ENCODE measurements at regions not wholly inside any gene's neighbourhood (a gene's known extent, or its start where the extent isn't known, plus 50 kb on each side); places are given as distances from the start of the nearest gene placed in this dataset.
"Not testable (repeated sequence)": the region's sequence is repeated elsewhere in the genome, so short reads cannot be mapped to it uniquely, and the experiment has no call there.

- H3K9me2 ChIP-seq (ENCODE audit: insufficient read depth); H3K27ac Mint-ChIP-seq; H3K9me3 Mint-ChIP-seq; H3K36me3 ChIP-seq (ENCODE audit: insufficient read depth); H3K36me3 Mint-ChIP-seq (ENCODE audit: low read depth); H3K4me1 ChIP-seq (ENCODE audit: insufficient read depth); ATAC-seq; H4K20me1 ChIP-seq (replicated peaks; ENCODE audit: insufficient read depth); H3K4me3 Mint-ChIP-seq; H3K4me3 ChIP-seq; H3F3A ChIP-seq (replicated peaks; ENCODE audit: low read depth); DNase-seq (ENCODE audit: low spot score); H3K27me3 Mint-ChIP-seq (ENCODE audit: insufficient read depth, low read depth, poor library complexity); H3K4me2 ChIP-seq; H3K27me3 ChIP-seq (ENCODE audit: insufficient read depth); H2AFZ ChIP-seq; H3K27ac ChIP-seq (ENCODE audit: low read depth); H3K79me2 ChIP-seq (replicated peaks; ENCODE audit: insufficient read depth): not testable (repeated sequence)
- peaks cover 18% of the 10 kb centered on the region for H3K4me1 Mint-ChIP-seq
Observed at GRCh38 chr13:24981181-24981803, 114.6 kb upstream of the PABPC3 start.

GRCh38 chr13:24982333-24982999, 113.5 kb upstream of the PABPC3 start:
- no peak overlapping the region for H3K4me3 Mint-ChIP-seq
- H3K4me1 ChIP-seq (ENCODE audit: insufficient read depth), result no peaks in the 10 kb centered on the region
- no peak overlapping the region for H3K27ac Mint-ChIP-seq
- peak; percentile 34; the same call in 2 of the 3 replicates for ATAC-seq
- DNase-seq (ENCODE audit: low spot score), result no peak
- no peaks in the 10 kb centered on the region for H3K9me2 ChIP-seq (ENCODE audit: insufficient read depth)
- H3K27me3 ChIP-seq (ENCODE audit: insufficient read depth), result no peaks in the 10 kb centered on the region
- H3K36me3 Mint-ChIP-seq (ENCODE audit: low read depth), result no peaks in the 10 kb centered on the region
- H3K4me3 ChIP-seq, result no peak overlapping the region
- no peaks in the 10 kb centered on the region for H3K36me3 ChIP-seq (ENCODE audit: insufficient read depth)
- peaks cover 23% of the 10 kb centered on the region for H3K4me1 Mint-ChIP-seq
- no peaks in the 10 kb centered on the region for H3K79me2 ChIP-seq (replicated peaks; ENCODE audit: insufficient read depth)
- H3F3A ChIP-seq (replicated peaks; ENCODE audit: low read depth), result no peaks in the 10 kb centered on the region
- H3K27ac ChIP-seq (ENCODE audit: low read depth), result no peak overlapping the region
- H3K27me3 Mint-ChIP-seq (ENCODE audit: insufficient read depth, low read depth, poor library complexity), result peaks cover 4% of the 10 kb centered on the region
- H3K4me2 ChIP-seq, result no peak overlapping the region
- no peaks in the 10 kb centered on the region for H4K20me1 ChIP-seq (replicated peaks; ENCODE audit: insufficient read depth)
- H3K9me3 Mint-ChIP-seq, result no peaks in the 10 kb centered on the region; the same call in 2 of the 3 replicates
- no peak overlapping the region for H2AFZ ChIP-seq
- TF ChIP-seq EZH2phosphoT487 (IDR thresholded peaks at IDR 0.05; ENCODE audit: unreplicated experiment), result no peak
- no peak for TF ChIP-seq ETS1 (IDR thresholded peaks at IDR 0.05)
- no peak for TF ChIP-seq ZNF331 (CRISPR knock-in tag; IDR thresholded peaks at IDR 0.05; ENCODE audit: low read depth)
- no peak for TF ChIP-seq POLR2AphosphoS5 (IDR thresholded peaks at IDR 0.05; ENCODE audit: low read depth)
- no peak for TF ChIP-seq REST (IDR thresholded peaks at IDR 0.05; ENCODE audit: unreplicated experiment)
- TF ChIP-seq STAT1 (IDR thresholded peaks at IDR 0.05; ENCODE audit: unreplicated experiment), result no peak
- no peak for TF ChIP-seq NANOG (IDR thresholded peaks at IDR 0.05; ENCODE audit: borderline replicate concordance)
- no peak for TF ChIP-seq EZH2 (IDR thresholded peaks at IDR 0.05; ENCODE audit: low read depth, unreplicated experiment)
- TF ChIP-seq ZNF462 (CRISPR knock-in tag; IDR thresholded peaks at IDR 0.05), result no peak
- no peak for TF ChIP-seq CREB1 (CRISPR knock-in tag; IDR thresholded peaks at IDR 0.05; ENCODE audit: low read depth)
- no peak for TF ChIP-seq JUNB (IDR thresholded peaks at IDR 0.05; ENCODE audit: unreplicated experiment)

All from GM23338 (cell line).